OCI-LY3 (cell line): ENCODE measurements at regions not wholly inside any gene's neighbourhood (a gene's known extent, or its start where the extent isn't known, plus 50 kb on each side); places are given as distances from the start of the nearest gene placed in this dataset.

ENCODE experiments used
- CTCF ChIP-seq: fragments of 200-600, 300-600 bp; sonication (generic); IDR thresholded peaks from 2 replicates; pipeline ENCODE4 v1.5.1; 2014; ENCODE audit warnings: antibody characterized with exemption, low read length, low read depth
- EZH2phosphoT487 ChIP-seq: fragments of 200-600 bp; shearing (Covaris generic); IDR thresholded peaks from 2 replicates; pipeline ENCODE4 v1.6.1; 2018; ENCODE audit warnings: antibody characterized with exemption, mixed run types, low read depth

- TF ChIP-seq CTCF: no peak
- TF ChIP-seq EZH2phosphoT487: no peak
Measured at GRCh38 chr5:56446728-56447127, 213.6 kb upstream of the ANKRD55 start.
